B cell (primary cell): ENCODE measurements at regions not wholly inside any gene's neighbourhood (a gene's known extent, or its start where the extent isn't known, plus 50 kb on each side); places are given as distances from the start of the nearest gene placed in this dataset.
"Not testable (repeated sequence)": the region's sequence is repeated elsewhere in the genome, so short reads cannot be mapped to it uniquely, and the experiment has no call there.

Source experiments
- ATAC-seq: fragments of 200-7000 bp; cut with Tn5 transposase; one replicate; pipeline ENCODE4 v1.10.0; 2021; ENCODE audit warnings: low read depth, mild to moderate bottlenecking, moderate number of reproducible peaks, moderate library complexity
- CTCF ChIA-PET: fragments of 350-600 bp; sonication (Branson Sonifier 250); formaldehyde crosslinking; loops from one replicate; lab custom pipeline; 2021; ENCODE audit warnings: antibody characterized with exemption, inconsistent platforms; lab: Charles Lee
- POLR2A ChIA-PET: fragments of 350-600 bp; sonication (Branson Sonifier 250); formaldehyde crosslinking; loops from one replicate; lab custom pipeline; 2021; ENCODE audit warnings: antibody characterized with exemption; lab: Charles Lee
- DNase-seq: peaks from one replicate; pipeline ENCODE4 v3.0.0; 2013
- H2AFZ ChIP-seq: 2 replicates; pipeline ENCODE4 v1.6.1; 2012; ENCODE audit warnings: mild to moderate bottlenecking, low read depth, low read length; ENCODE audit not compliant: insufficient read depth, poor library complexity, severe bottlenecking
- H3K27ac ChIP-seq, 2 donors: 1 replicate in 1 of 2; 2 replicates in 1 of 2; pipeline ENCODE4 v1.5.1; 2012 to 2013; ENCODE audit warnings: low read length in 2 of 2, mild to moderate bottlenecking in 2 of 2, moderate library complexity in 1 of 2
- H3K27me3 ChIP-seq, 4 experiments: fragments of 200-600 bp in 1 of 4; sonication (generic) in 1 of 4; replicated peaks in 1 of 4; 1 replicate in 2 of 4; 2 replicates in 2 of 4; pipeline versions ENCODE4 v1.6.1 to v1.7.0; 2013 to 2016; ENCODE audit warnings: low read length in 3 of 4, mild to moderate bottlenecking in 2 of 4, mixed read lengths in 1 of 4, moderate library complexity in 1 of 4; ENCODE audit not compliant: insufficient read depth in 4 of 4, control insufficient read depth in 3 of 4; ENCODE audit errors: control extremely low read depth in 1 of 4
- H3K36me3 ChIP-seq, 2 experiments: replicated peaks in 1 of 2; 1 replicate in 1 of 2; 2 replicates in 1 of 2; pipeline versions ENCODE4 v1.6.1 to v1.7.1; 2013; ENCODE audit warnings: low read length in 1 of 2; ENCODE audit not compliant: insufficient read depth in 2 of 2, control insufficient read depth in 1 of 2; ENCODE audit errors: control extremely low read depth in 1 of 2, extremely low read depth in 1 of 2
- H3K4me1 ChIP-seq, 2 donors: fragments of 200-600 bp in 1 of 2; sonication (generic) in 1 of 2; 1 replicate in 1 of 2; 2 replicates in 1 of 2; pipeline versions ENCODE4 v1.5.1 to v1.6.1; 2013 to 2017; ENCODE audit warnings: low read length in 2 of 2; ENCODE audit not compliant: control insufficient read depth in 2 of 2, insufficient read depth in 2 of 2
- H3K4me2 ChIP-seq: replicated peaks from 2 replicates; pipeline ENCODE3; 2012; ENCODE audit warnings: mild to moderate bottlenecking, low read depth, low read length; ENCODE audit not compliant: poor library complexity, severe bottlenecking
- H3K4me3 ChIP-seq, 5 experiments: fragments of 200-600 bp in 1 of 5; sonication (generic) in 1 of 5; 1 replicate in 3 of 5; 2 replicates in 2 of 5; pipeline versions ENCODE4 v1.5.1 to v1.7.0; 2011 to 2016; ENCODE audit warnings: low read length in 4 of 5, mild to moderate bottlenecking in 4 of 5, low read depth in 2 of 5, control low read depth in 1 of 5, moderate library complexity in 1 of 5; ENCODE audit not compliant: insufficient read depth in 1 of 5; ENCODE audit errors: control extremely low read depth in 1 of 5, extremely low read depth in 1 of 5
- H3K79me2 ChIP-seq: fragments of 200-600 bp; sonication (generic); one replicate; pipeline ENCODE4 v1.6.0; 2016; ENCODE audit warnings: low read length; ENCODE audit not compliant: control insufficient read depth, insufficient read depth
- H3K9ac ChIP-seq: fragments of 200-600 bp; sonication (generic); 2 replicates; pipeline ENCODE4 v1.6.1; 2017; ENCODE audit warnings: mild to moderate bottlenecking, low read length, moderate library complexity
- H3K9me3 ChIP-seq, 3 donors: one replicate each; pipeline versions ENCODE4 v1.6.1 to v1.7.1; 2013; ENCODE audit warnings: low read length in 2 of 3; ENCODE audit not compliant: control insufficient read depth in 2 of 3, insufficient read depth in 1 of 3; ENCODE audit errors: control extremely low read depth in 1 of 3
- H4K20me1 ChIP-seq: 2 replicates; pipeline ENCODE4 v1.6.0; 2012; ENCODE audit warnings: mild to moderate bottlenecking, low read length; ENCODE audit not compliant: insufficient read depth, control insufficient read depth, poor library complexity, severe bottlenecking
- H3K27ac Mint-ChIP-seq: one replicate; pipeline ENCODE4 v1.8.0; 2021; ENCODE audit warnings: mixed read lengths
- H3K27me3 Mint-ChIP-seq: one replicate; pipeline ENCODE4 v1.8.0; 2021; ENCODE audit warnings: mixed read lengths
- H3K4me1 Mint-ChIP-seq: one replicate; pipeline ENCODE4 v1.8.0; 2021; ENCODE audit warnings: mixed read lengths
- H3K4me3 Mint-ChIP-seq: one replicate; pipeline ENCODE4 v1.8.0; 2021; ENCODE audit warnings: mixed read lengths
- H3K9me3 Mint-ChIP-seq: one replicate; pipeline ENCODE4 v1.8.0; 2022; ENCODE audit warnings: mixed read lengths; ENCODE audit not compliant: insufficient read depth
- CTCF ChIP-seq: fragments of 200-600 bp; IDR thresholded peaks from one replicate; pipeline ENCODE4 v1.8.0; 2022; ENCODE audit warnings: antibody characterized with exemption, mild to moderate bottlenecking
- EZH2 ChIP-seq: IDR thresholded peaks from 2 replicates; pipeline ENCODE4 v1.6.1; 2012; ENCODE audit warnings: borderline replicate concordance, low read depth, mild to moderate bottlenecking, moderate library complexity, low read length; ENCODE audit not compliant: insufficient read depth, poor library complexity, severe bottlenecking
- WGBS: methylation state at CpG from one replicate; pipeline ENCODE4 v1.1.5; 2013; ENCODE audit warnings: missing lambda C conversion rate; ENCODE audit not compliant: insufficient coverage; 5-methylcytosine and 5-hydroxymethylcytosine counted together
- intact Hi-C: fragments of 100-400 bp; cut with micrococcal nuclease; formaldehyde crosslinking; loops from one replicate; pipeline ENCODE4 v1.10.0; 2022

- intact Hi-C loops = no loop called here
- H3K4me3 Mint-ChIP-seq = no peak overlapping the region
- TF ChIP-seq CTCF (no peak), EZH2 (no peak)
- Histone ChIP-seq H3K9ac (no peak overlapping the region), H3K9me3 (peaks cover 0 to 4% (median 0%) of the 10 kb centered on the region in 3 donors), H3K4me3 (no peak overlapping the region), H4K20me1 (no peaks in the 10 kb centered on the region), H3K79me2 (no peaks in the 10 kb centered on the region), H3K36me3 (no peaks in the 10 kb centered on the region), H2AFZ (no peak overlapping the region), H3K4me2 (no peak overlapping the region), H3K27ac (no peak overlapping the region), H3K27me3 (no peaks in the 10 kb centered on the region), H3K4me1 (no peaks in the 10 kb centered on the region)
- ATAC-seq (no peak), DNase-seq (no peak)
- no peaks in the 10 kb centered on the region for H3K27me3 Mint-ChIP-seq
- H3K27ac Mint-ChIP-seq = no peak overlapping the region
- CTCF ChIA-PET = no interaction called here
- WGBS = no CpG with 5 or more reads among the region's 4 CpGs
- H3K9me3 Mint-ChIP-seq = no peaks in the 10 kb centered on the region
- POLR2A ChIA-PET = no interaction called here
- H3K4me1 Mint-ChIP-seq = no peaks in the 10 kb centered on the region
Observed at GRCh38 chr3:64789111-64789510, 101.3 kb upstream of the ADAMTS9 start.

- DNase-seq (no peak), ATAC-seq (no peak)
- Histone ChIP-seq H3K4me1 (no peaks in the 10 kb centered on the region), H3K27me3 (no peaks in the 10 kb centered on the region), H3K27ac (no peak overlapping the region), H3K4me2 (no peak overlapping the region), H3K4me3 (no peak overlapping the region), H3K79me2 (no peaks in the 10 kb centered on the region), H4K20me1 (no peaks in the 10 kb centered on the region), H2AFZ (no peak overlapping the region), H3K9ac (no peak overlapping the region), H3K9me3 (no peaks in the 10 kb centered on the region), H3K36me3 (no peaks in the 10 kb centered on the region)
- no peak overlapping the region for H3K4me3 Mint-ChIP-seq
- TF ChIP-seq CTCF = no peak
- H3K27ac Mint-ChIP-seq = no peak overlapping the region
- intact Hi-C loops = no loop called here
- CTCF ChIA-PET = no interaction called here
- H3K4me1 Mint-ChIP-seq = no peaks in the 10 kb centered on the region
- H3K27me3 Mint-ChIP-seq = no peaks in the 10 kb centered on the region
- peaks cover 2% of the 10 kb centered on the region for H3K9me3 Mint-ChIP-seq
- POLR2A ChIA-PET = no interaction called here
Observed at GRCh38 chr3:64783200-64783599, 95.4 kb upstream of the ADAMTS9 start.

GRCh38 chr3:64780923-64781322 lies 93.1 kb upstream of the ADAMTS9 start:
- ATAC-seq, H3K27me3 Mint-ChIP-seq, H3K4me1 ChIP-seq, H3K4me2 ChIP-seq, H3K4me1 Mint-ChIP-seq, POLR2A ChIA-PET, H3K36me3 ChIP-seq, H3K9me3 Mint-ChIP-seq, H4K20me1 ChIP-seq, H3K27ac ChIP-seq, H3K79me2 ChIP-seq, DNase-seq, CTCF ChIA-PET, H3K27me3 ChIP-seq, H2AFZ ChIP-seq, H3K27ac Mint-ChIP-seq, intact Hi-C loops, H3K4me3 ChIP-seq, H3K4me3 Mint-ChIP-seq, H3K9ac ChIP-seq: not testable (repeated sequence)
- peaks cover 0 to 11% (median 0%) of the 10 kb centered on the region in 3 donors for H3K9me3 ChIP-seq
- WGBS = no CpG with 5 or more reads among the region's 4 CpGs
